DND-41 (cell line): ENCODE measurements at regions not wholly inside any gene's neighbourhood (a gene's known extent, or its start where the extent isn't known, plus 50 kb on each side); places are given as distances from the start of the nearest gene placed in this dataset.

Experiments used
- CTCF ChIP-seq: IDR thresholded peaks from 2 replicates; pipeline ENCODE4 v1.5.1; 2012; ENCODE audit warnings: borderline replicate concordance, low read length, moderate library complexity, mild to moderate bottlenecking; ENCODE audit not compliant: poor library complexity, severe bottlenecking; ENCODE audit errors: extremely low read depth
- EZH2 ChIP-seq: IDR thresholded peaks from 3 replicates; pipeline ENCODE4 v1.6.1; 2012; ENCODE audit warnings: borderline replicate concordance, low read depth, mild to moderate bottlenecking, moderate library complexity, low read length, inconsistent platforms; ENCODE audit not compliant: severe bottlenecking

GRCh38 chr13:95382916-95383315 lies 81.7 kb upstream of the ABCC4 start:
- TF ChIP-seq CTCF (no peak), EZH2 (no peak)
